Coronary artery (tissue), 2 donors: ENCODE measurements at regions not wholly inside any gene's neighbourhood (a gene's known extent, or its start where the extent isn't known, plus 50 kb on each side); places are given as distances from the start of the nearest gene placed in this dataset.
A peak's percentile ranks its signal among the peaks of the same experiment; 100 is the strongest.

ENCODE experiments used
- DNase-seq: peaks from one replicate; pipeline ENCODE4 v3.0.0-alpha.2; 2017; ENCODE audit warnings: low spot score
- H3K27ac ChIP-seq, 2 donors: fragments of 200-600 bp; sonication (generic); one replicate each; pipeline ENCODE4 v1.5.1; 2016 to 2019
- H3K4me3 ChIP-seq: fragments of 200-600 bp; sonication (generic); 2 replicates; pipeline ENCODE4 v1.5.1; 2016; ENCODE audit warnings: mild to moderate bottlenecking, moderate library complexity
- TF ChIP-seq, protein P1 (sequence below): fragments of 200-600 bp; sonication (generic); IDR thresholded peaks from one replicate; pipeline ENCODE4 v1.5.1; 2019; ENCODE audit warnings: antibody characterized with exemption

DNA sequence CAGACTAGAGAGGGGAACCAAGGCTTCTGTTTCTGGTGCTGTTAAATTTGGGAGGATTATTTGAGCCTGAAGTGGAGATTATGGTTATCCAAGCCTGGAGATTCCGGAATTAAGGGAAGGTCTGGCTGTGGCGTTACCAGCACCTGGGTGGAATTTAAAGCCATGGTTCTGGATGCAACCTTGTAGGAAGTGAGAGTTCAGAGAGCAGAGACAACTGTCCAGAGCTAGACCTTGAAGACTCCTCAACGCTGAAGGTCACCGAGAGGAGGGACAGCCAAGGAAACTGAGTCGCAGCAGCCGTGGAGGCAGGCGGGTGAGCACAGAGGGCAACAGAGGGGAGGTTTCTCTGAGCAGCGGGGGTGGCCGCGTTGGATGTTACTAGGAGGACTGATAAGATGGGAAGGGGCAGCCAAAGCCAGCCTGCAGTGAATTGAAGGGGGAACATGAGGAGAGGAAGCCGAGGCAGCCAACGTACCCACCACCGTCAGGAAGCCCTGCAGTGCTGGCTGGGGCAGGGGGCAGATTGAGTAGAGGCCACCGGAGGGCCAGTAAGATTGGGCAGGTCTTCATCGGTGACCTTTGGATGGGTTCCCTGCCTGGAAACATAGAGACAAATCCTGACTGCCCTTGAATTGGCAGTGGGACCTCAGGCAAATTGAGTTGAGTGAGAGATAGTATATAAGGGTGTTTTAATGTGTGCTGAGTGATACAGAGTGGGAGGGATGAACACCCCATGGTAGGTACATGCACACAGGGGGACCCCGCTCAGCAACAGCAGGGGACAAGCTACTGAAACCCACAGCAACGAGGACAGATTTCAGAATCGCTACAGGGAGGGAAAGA is 90.3 kb downstream of the SNX5 start:
- Histone ChIP-seq H3K27ac (no peak overlapping the region), H3K4me3 (no peak overlapping the region)
- DNase-seq = no peak
- TF ChIP-seq, protein P1, sequence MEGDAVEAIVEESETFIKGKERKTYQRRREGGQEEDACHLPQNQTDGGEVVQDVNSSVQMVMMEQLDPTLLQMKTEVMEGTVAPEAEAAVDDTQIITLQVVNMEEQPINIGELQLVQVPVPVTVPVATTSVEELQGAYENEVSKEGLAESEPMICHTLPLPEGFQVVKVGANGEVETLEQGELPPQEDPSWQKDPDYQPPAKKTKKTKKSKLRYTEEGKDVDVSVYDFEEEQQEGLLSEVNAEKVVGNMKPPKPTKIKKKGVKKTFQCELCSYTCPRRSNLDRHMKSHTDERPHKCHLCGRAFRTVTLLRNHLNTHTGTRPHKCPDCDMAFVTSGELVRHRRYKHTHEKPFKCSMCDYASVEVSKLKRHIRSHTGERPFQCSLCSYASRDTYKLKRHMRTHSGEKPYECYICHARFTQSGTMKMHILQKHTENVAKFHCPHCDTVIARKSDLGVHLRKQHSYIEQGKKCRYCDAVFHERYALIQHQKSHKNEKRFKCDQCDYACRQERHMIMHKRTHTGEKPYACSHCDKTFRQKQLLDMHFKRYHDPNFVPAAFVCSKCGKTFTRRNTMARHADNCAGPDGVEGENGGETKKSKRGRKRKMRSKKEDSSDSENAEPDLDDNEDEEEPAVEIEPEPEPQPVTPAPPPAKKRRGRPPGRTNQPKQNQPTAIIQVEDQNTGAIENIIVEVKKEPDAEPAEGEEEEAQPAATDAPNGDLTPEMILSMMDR = no peak

GRCh38 chr20:17875981-17876385 is 92.6 kb downstream of the SNX5 start:
- Histone ChIP-seq H3K27ac (no peak overlapping the region), H3K4me3 (no peak overlapping the region)
- TF ChIP-seq, protein P1 = no peak
- DNase-seq = no peak

- H3K4me3 ChIP-seq = no peak overlapping the region
- TF ChIP-seq, protein P1 = no peak
- DNase-seq = no peak
- H3K27ac ChIP-seq = no peak overlapping the region
Measured at GRCh38 chr20:17875106-17875980, 93.3 kb downstream of the SNX5 start.

- peak overlapping the region in 1 of 2 donors; percentile 68 for H3K27ac ChIP-seq
- no peak for DNase-seq
- TF ChIP-seq, protein P1 = no peak
- peak overlapping the region; percentile 41 for H3K4me3 ChIP-seq
Measured at GRCh38 chr20:17874271-17875105, 94.1 kb downstream of the SNX5 start.

DNA sequence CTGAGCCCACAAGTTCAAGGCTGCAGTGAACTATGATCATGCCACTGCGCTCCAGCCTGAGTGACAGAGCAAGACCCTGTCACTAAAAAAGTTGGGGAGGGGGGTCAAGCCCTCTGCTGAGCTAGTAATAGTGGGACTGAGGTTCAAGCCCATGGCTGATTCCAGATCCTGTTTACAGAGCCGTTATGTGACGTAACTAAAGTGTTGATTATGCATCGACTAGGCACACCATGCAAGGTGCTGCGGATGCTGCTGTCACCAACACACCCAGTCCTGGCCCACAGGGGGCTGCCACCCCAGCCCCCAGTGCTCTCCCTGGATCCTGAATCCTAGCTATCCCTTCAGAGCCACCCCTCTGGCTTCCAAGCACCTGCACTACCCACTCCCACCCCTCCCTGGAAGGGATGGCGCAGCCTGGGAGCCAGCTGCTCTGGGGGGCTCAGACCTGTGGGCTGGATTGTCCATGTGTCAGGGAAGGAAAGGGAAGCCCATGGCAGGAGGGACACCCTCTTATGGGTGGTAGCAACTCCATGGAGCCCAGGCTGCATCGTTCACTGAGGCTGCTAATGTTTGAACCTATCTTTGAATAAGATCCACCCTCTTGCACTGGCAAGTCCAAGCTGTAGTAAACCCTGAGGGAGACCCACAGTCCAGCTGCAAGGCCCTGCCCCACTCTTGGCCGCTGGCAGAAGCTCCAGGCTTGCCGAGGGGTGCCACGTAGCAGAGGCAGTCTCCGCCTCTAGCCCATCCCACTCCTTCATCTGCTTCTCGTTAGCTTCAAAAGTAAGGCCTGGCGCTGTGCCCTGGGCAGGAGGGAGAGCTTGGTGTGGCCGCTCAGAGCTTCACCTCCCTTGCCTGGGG is 95.0 kb downstream of the SNX5 start:
- H3K4me3 ChIP-seq = peak overlapping the region; percentile 41
- TF ChIP-seq, protein P1 = no peak
- peak; percentile 84 for DNase-seq

GRCh38 chr20:17872959-17873358 is 95.6 kb downstream of the SNX5 start:
- no peak overlapping the region for H3K4me3 ChIP-seq
- TF ChIP-seq, protein P1 = no peak
- H3K27ac ChIP-seq = peak overlapping the region in 1 of 2 donors; percentile 15
- DNase-seq = no peak

More for the DNA sequence above, 95.0 kb downstream of the SNX5 start:
- peak overlapping the region in 1 of 2 donors; percentile 68 for H3K27ac ChIP-seq
